Sigmoid colon (tissue), 6 donors: ENCODE measurements at regions not wholly inside any gene's neighbourhood (a gene's known extent, or its start where the extent isn't known, plus 50 kb on each side); places are given as distances from the start of the nearest gene placed in this dataset.

ENCODE experiments used
- DNase-seq: peaks from one replicate; pipeline ENCODE4 v3.0.0-alpha.2; 2019
- H3K27ac ChIP-seq, 4 donors: fragments of 200-600 bp; sonication (generic); one replicate each; pipeline ENCODE4 v1.5.1; 2016 to 2019; ENCODE audit warnings: mild to moderate bottlenecking in 1 of 4
- H3K27me3 ChIP-seq, 3 donors: fragments of 200-600 bp; sonication (generic); one replicate each; pipeline ENCODE4 v1.5.1; 2019; ENCODE audit warnings: mild to moderate bottlenecking in 1 of 3
- H3K36me3 ChIP-seq, 4 donors: fragments of 200-600 bp; sonication (generic); one replicate each; pipeline ENCODE4 v1.5.1; 2016 to 2019
- H3K4me1 ChIP-seq, 4 donors: fragments of 200-600 bp; sonication (generic); one replicate each; pipeline ENCODE4 v1.5.1; 2017 to 2019
- H3K4me3 ChIP-seq, 4 donors: fragments of 200-600 bp; sonication (generic); one replicate each; pipeline ENCODE4 v1.5.1; 2017 to 2019; ENCODE audit warnings: mild to moderate bottlenecking in 2 of 4, moderate library complexity in 1 of 4
- H3K9me3 ChIP-seq, 4 donors: fragments of 200-600 bp in 3 of 4; sonication (generic) in 3 of 4; one replicate each; pipeline versions ENCODE4 v1.5.1 to v1.6.1; 2013 to 2019
- EP300 ChIP-seq, 4 donors: sonication (generic); formaldehyde crosslinking; IDR thresholded peaks; one replicate each; pipeline ENCODE4 v1.6.1; 2017; ENCODE audit warnings: antibody characterized with exemption in 4 of 4
- POLR2A ChIP-seq, 2 donors: fragments of 450-650 bp; IDR thresholded peaks; one replicate each; pipeline ENCODE4 v1.6.1; 2016; ENCODE audit warnings: antibody characterized with exemption in 2 of 2, mild to moderate bottlenecking in 2 of 2, moderate library complexity in 2 of 2
- POLR2AphosphoS5 ChIP-seq, 4 donors: sonication (generic); formaldehyde crosslinking; IDR thresholded peaks; one replicate each; pipeline ENCODE4 v1.6.1; 2017; ENCODE audit warnings: antibody characterized with exemption in 4 of 4
- WGBS, 2 donors: extraction: QIAGEN DNeasy Blood & Tissue Kit; methylation state at CpG; one replicate each; pipeline ENCODE4 v1.1.7; 2013; 5-methylcytosine and 5-hydroxymethylcytosine counted together
- intact Hi-C: fragments of 100-400 bp; cut with DNase I; formaldehyde crosslinking; loops from one replicate; pipeline ENCODE4 v1.15.1; 2023
- TF ChIP-seq, protein P1 (sequence below), 4 experiments: fragments of 450-650 bp in 3 of 4; fragments of 200-600 bp in 1 of 4; IDR thresholded peaks; one replicate each; pipeline ENCODE4 v1.5.1; 2016 to 2019; ENCODE audit warnings: antibody characterized with exemption in 4 of 4, mild to moderate bottlenecking in 3 of 4, moderate library complexity in 2 of 4
- donor health status: healthy with polysubstance abuse.
- donor health status: healthy.

GRCh38 chr16:86718118-86718517 is 139.8 kb downstream of the FOXL1 start:
- no peaks in the 10 kb centered on the region for H3K36me3 ChIP-seq
- H3K27me3 ChIP-seq, result peaks cover 0 to 40% (median 7%) of the 10 kb centered on the region in 3 donors
- intact Hi-C loops, result no loop called here
- no peak for TF ChIP-seq EP300 (IDR thresholded peaks at IDR 0.05)
- TF ChIP-seq, protein P1, sequence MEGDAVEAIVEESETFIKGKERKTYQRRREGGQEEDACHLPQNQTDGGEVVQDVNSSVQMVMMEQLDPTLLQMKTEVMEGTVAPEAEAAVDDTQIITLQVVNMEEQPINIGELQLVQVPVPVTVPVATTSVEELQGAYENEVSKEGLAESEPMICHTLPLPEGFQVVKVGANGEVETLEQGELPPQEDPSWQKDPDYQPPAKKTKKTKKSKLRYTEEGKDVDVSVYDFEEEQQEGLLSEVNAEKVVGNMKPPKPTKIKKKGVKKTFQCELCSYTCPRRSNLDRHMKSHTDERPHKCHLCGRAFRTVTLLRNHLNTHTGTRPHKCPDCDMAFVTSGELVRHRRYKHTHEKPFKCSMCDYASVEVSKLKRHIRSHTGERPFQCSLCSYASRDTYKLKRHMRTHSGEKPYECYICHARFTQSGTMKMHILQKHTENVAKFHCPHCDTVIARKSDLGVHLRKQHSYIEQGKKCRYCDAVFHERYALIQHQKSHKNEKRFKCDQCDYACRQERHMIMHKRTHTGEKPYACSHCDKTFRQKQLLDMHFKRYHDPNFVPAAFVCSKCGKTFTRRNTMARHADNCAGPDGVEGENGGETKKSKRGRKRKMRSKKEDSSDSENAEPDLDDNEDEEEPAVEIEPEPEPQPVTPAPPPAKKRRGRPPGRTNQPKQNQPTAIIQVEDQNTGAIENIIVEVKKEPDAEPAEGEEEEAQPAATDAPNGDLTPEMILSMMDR (IDR thresholded peaks at IDR 0.05), result no peak
- no peak for TF ChIP-seq POLR2A (IDR thresholded peaks at IDR 0.05)
- TF ChIP-seq POLR2AphosphoS5 (IDR thresholded peaks at IDR 0.05), result no peak
- H3K4me1 ChIP-seq, result no peaks in the 10 kb centered on the region
- no peak overlapping the region for H3K4me3 ChIP-seq
- H3K27ac ChIP-seq, result no peak overlapping the region
- WGBS, 2 donors, result 16 to 27% methylated on average over 9 of the region's 9 CpGs
- no peak for DNase-seq
- no peaks in the 10 kb centered on the region for H3K9me3 ChIP-seq

GRCh38 chr16:86722970-86723369 is 144.6 kb downstream of the FOXL1 start:
- Histone ChIP-seq H3K27me3 (peaks cover 0 to 32% (median 0%) of the 10 kb centered on the region in 3 donors), H3K27ac (no peak overlapping the region), H3K36me3 (no peaks in the 10 kb centered on the region), H3K4me3 (no peak overlapping the region), H3K9me3 (no peaks in the 10 kb centered on the region), H3K4me1 (no peaks in the 10 kb centered on the region)
- TF ChIP-seq EP300 (IDR thresholded peaks at IDR 0.05) (no peak), POLR2A (IDR thresholded peaks at IDR 0.05) (no peak), POLR2AphosphoS5 (IDR thresholded peaks at IDR 0.05) (no peak)
- TF ChIP-seq, protein P1 (IDR thresholded peaks at IDR 0.05), result no peak
- DNase-seq, result no peak
- WGBS, 2 donors, result 77 to 89% methylated on average over 5 of the region's 5 CpGs
- intact Hi-C loops, result no loop called here

GRCh38 chr16:86723689-86724088 is 145.3 kb downstream of the FOXL1 start:
- Histone ChIP-seq H3K27ac (no peak overlapping the region), H3K4me1 (no peaks in the 10 kb centered on the region), H3K4me3 (no peak overlapping the region), H3K36me3 (no peaks in the 10 kb centered on the region), H3K9me3 (no peaks in the 10 kb centered on the region), H3K27me3 (peaks cover 0 to 36% (median 0%) of the 10 kb centered on the region in 3 donors)
- TF ChIP-seq POLR2A (IDR thresholded peaks at IDR 0.05) (no peak), POLR2AphosphoS5 (IDR thresholded peaks at IDR 0.05) (no peak)
- TF ChIP-seq, protein P1 (IDR thresholded peaks at IDR 0.05), result no peak
- intact Hi-C loops, result no loop called here
- 66 to 79% methylated on average over 10 of the region's 10 CpGs for WGBS, 2 donors
- DNase-seq, result no peak

DNA sequence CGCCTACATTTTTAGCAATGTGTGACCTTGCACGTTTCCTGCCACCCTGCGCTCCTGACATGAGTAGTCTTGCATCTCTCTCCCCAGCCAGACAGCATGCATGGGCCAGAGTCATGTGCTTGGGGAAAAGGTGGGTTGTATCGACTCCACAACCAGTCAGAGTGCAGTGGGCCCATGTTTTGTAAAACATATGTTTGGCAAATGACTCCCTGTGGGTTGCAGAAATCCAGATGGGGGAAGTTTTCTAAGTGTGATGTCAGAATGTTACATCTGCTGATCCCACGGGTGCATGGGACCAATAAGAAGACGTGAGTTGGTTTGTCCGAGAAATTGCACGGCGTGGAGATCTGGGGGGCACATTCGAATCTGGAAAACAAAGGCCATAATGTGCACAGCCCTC is 147.1 kb downstream of the FOXL1 start:
- 83 to 85% methylated on average over 10 of the region's 10 CpGs for WGBS, 2 donors
- Histone ChIP-seq H3K4me3 (no peak overlapping the region), H3K27me3 (peaks cover 0 to 52% (median 5%) of the 10 kb centered on the region in 3 donors), H3K27ac (no peak overlapping the region), H3K9me3 (no peaks in the 10 kb centered on the region), H3K4me1 (no peaks in the 10 kb centered on the region), H3K36me3 (no peaks in the 10 kb centered on the region)
- TF ChIP-seq POLR2AphosphoS5 (IDR thresholded peaks at IDR 0.05) (no peak), EP300 (IDR thresholded peaks at IDR 0.05) (no peak), POLR2A (IDR thresholded peaks at IDR 0.05) (no peak)
- TF ChIP-seq, protein P1 (IDR thresholded peaks at IDR 0.05), result no peak
- no peak for DNase-seq
- intact Hi-C loops, result no loop called here

GRCh38 chr16:86726340-86726739 is 148.0 kb downstream of the FOXL1 start:
- TF ChIP-seq EP300 (IDR thresholded peaks at IDR 0.05) (no peak), POLR2A (IDR thresholded peaks at IDR 0.05) (no peak), POLR2AphosphoS5 (IDR thresholded peaks at IDR 0.05) (no peak)
- TF ChIP-seq, protein P1 (IDR thresholded peaks at IDR 0.05), result no peak
- Histone ChIP-seq H3K36me3 (no peaks in the 10 kb centered on the region), H3K27me3 (peaks cover 0 to 61% (median 5%) of the 10 kb centered on the region in 3 donors), H3K27ac (no peak overlapping the region), H3K4me1 (no peaks in the 10 kb centered on the region), H3K4me3 (no peak overlapping the region), H3K9me3 (no peaks in the 10 kb centered on the region)
- no peak for DNase-seq
- intact Hi-C loops, result no loop called here
- 43 to 74% methylated on average over 5 of the region's 5 CpGs for WGBS, 2 donors
